CD4-positive, alpha-beta T cell (primary cell): ENCODE measurements at regions not wholly inside any gene's neighbourhood (a gene's known extent, or its start where the extent isn't known, plus 50 kb on each side); places are given as distances from the start of the nearest gene placed in this dataset.

ENCODE experiments used
- ATAC-seq: fragments of 200-7000 bp; cut with Tn5 transposase; one replicate; pipeline ENCODE4 v1.10.0; 2022; ENCODE audit warnings: mild to moderate bottlenecking; ENCODE audit not compliant: poor library complexity
- CTCF ChIA-PET: fragments of 350-600 bp; sonication (Branson Sonifier 250); formaldehyde crosslinking; loops from one replicate; lab custom pipeline; 2021; ENCODE audit warnings: antibody characterized with exemption, inconsistent platforms; lab: Charles Lee
- POLR2A ChIA-PET: fragments of 350-600 bp; sonication (Branson Sonifier 250); formaldehyde crosslinking; loops from one replicate; lab custom pipeline; 2021; ENCODE audit warnings: antibody characterized with exemption, inconsistent platforms; lab: Charles Lee
- DNase-seq, 14 experiments: peaks; one replicate each; pipeline ENCODE4 v3.0.0-alpha.2; 2013 to 2020; ENCODE audit warnings: mixed read lengths in 2 of 14
- H3K27ac ChIP-seq, 2 donors: one replicate each; pipeline versions ENCODE4 v1.5.1 to v1.7.0; 2013; ENCODE audit warnings: low read length in 2 of 2, low read depth in 1 of 2, mild to moderate bottlenecking in 1 of 2
- H3K27me3 ChIP-seq, 2 experiments: 1 replicate in 1 of 2; 2 replicates in 1 of 2; pipeline versions ENCODE4 v1.6.1 to v1.7.0; 2013; ENCODE audit warnings: low read length in 2 of 2, control low read depth in 1 of 2, mild to moderate bottlenecking in 1 of 2, moderate library complexity in 1 of 2; ENCODE audit not compliant: insufficient read depth in 2 of 2, control insufficient read depth in 1 of 2
- H3K36me3 ChIP-seq: one replicate; pipeline ENCODE4 v1.6.1; 2013; ENCODE audit warnings: low read length, control low read depth; ENCODE audit not compliant: insufficient read depth
- H3K4me1 ChIP-seq: one replicate; pipeline ENCODE4 v1.6.1; 2013; ENCODE audit warnings: low read length, control low read depth; ENCODE audit not compliant: insufficient read depth
- H3K4me3 ChIP-seq: one replicate; pipeline ENCODE4 v1.5.1; 2013; ENCODE audit warnings: mild to moderate bottlenecking, low read length, moderate library complexity
- H3K9me3 ChIP-seq, 2 experiments: 1 replicate in 1 of 2; 2 replicates in 1 of 2; pipeline versions ENCODE4 v1.6.1 to v1.7.0; 2013; ENCODE audit warnings: low read length in 2 of 2, mild to moderate bottlenecking in 2 of 2, control low read depth in 1 of 2, moderate library complexity in 1 of 2; ENCODE audit not compliant: control insufficient read depth in 1 of 2, insufficient read depth in 1 of 2
- H3K27ac Mint-ChIP-seq: one replicate; pipeline ENCODE4 v1.8.0; 2020; ENCODE audit warnings: mixed read lengths
- H3K27me3 Mint-ChIP-seq: one replicate; pipeline ENCODE4 v1.8.0; 2021; ENCODE audit warnings: mixed read lengths
- H3K36me3 Mint-ChIP-seq: one replicate; pipeline ENCODE4 v1.8.0; 2021; ENCODE audit warnings: low read depth, mixed read lengths
- H3K4me1 Mint-ChIP-seq: one replicate; pipeline ENCODE4 v1.8.0; 2021; ENCODE audit warnings: low read depth, mixed read lengths
- H3K4me3 Mint-ChIP-seq: one replicate; pipeline ENCODE4 v1.8.0; 2020; ENCODE audit warnings: mild to moderate bottlenecking, mixed read lengths
- H3K9me3 Mint-ChIP-seq: one replicate; pipeline ENCODE4 v1.8.0; 2020; ENCODE audit warnings: mixed read lengths
- intact Hi-C, 2 experiments: fragments of 100-400 bp; cut with DNase I in 1 of 2; cut with micrococcal nuclease in 1 of 2; formaldehyde crosslinking; loops; one replicate each; pipeline versions ENCODE4 v1.15.1 to v1.9.0; 2023 to 2025; cut with DNase I, micrococcal nuclease
- TF ChIP-seq, protein P1 (sequence below): fragments of 200-600 bp; IDR thresholded peaks from one replicate; pipeline ENCODE4 v1.8.0; 2022; ENCODE audit warnings: antibody characterized with exemption, mild to moderate bottlenecking

- Histone ChIP-seq H3K27me3 (peaks cover 0 to 5% of the 10 kb centered on the region in 2 experiments), H3K9me3 (peaks cover 0 to 5% of the 10 kb centered on the region in 2 experiments), H3K27ac (no peak overlapping the region), H3K36me3 (no peaks in the 10 kb centered on the region), H3K4me1 (no peaks in the 10 kb centered on the region), H3K4me3 (no peak overlapping the region)
- ATAC-seq (no peak), DNase-seq (peak in 1 of 14 experiments; percentile 4)
- intact Hi-C loops = no loop called here
- Mint-ChIP-seq H3K9me3 (no peaks in the 10 kb centered on the region), H3K4me3 (no peak overlapping the region), H3K27ac (no peak overlapping the region), H3K36me3 (no peaks in the 10 kb centered on the region), H3K27me3 (peaks cover 13% of the 10 kb centered on the region), H3K4me1 (peaks cover 13% of the 10 kb centered on the region)
- POLR2A ChIA-PET = interaction anchor here (1.5 kb wide), 1 partner anchor 93 kb away, joined by 3 read pairs; the partner anchor contains the start of gene ZNF800
- TF ChIP-seq, protein P1, sequence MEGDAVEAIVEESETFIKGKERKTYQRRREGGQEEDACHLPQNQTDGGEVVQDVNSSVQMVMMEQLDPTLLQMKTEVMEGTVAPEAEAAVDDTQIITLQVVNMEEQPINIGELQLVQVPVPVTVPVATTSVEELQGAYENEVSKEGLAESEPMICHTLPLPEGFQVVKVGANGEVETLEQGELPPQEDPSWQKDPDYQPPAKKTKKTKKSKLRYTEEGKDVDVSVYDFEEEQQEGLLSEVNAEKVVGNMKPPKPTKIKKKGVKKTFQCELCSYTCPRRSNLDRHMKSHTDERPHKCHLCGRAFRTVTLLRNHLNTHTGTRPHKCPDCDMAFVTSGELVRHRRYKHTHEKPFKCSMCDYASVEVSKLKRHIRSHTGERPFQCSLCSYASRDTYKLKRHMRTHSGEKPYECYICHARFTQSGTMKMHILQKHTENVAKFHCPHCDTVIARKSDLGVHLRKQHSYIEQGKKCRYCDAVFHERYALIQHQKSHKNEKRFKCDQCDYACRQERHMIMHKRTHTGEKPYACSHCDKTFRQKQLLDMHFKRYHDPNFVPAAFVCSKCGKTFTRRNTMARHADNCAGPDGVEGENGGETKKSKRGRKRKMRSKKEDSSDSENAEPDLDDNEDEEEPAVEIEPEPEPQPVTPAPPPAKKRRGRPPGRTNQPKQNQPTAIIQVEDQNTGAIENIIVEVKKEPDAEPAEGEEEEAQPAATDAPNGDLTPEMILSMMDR = no peak
- CTCF ChIA-PET = no interaction called here
These were observed 92.4 kb upstream of the ZNF800 start for GRCh38 chr7:127484954-127485353.

DNA sequence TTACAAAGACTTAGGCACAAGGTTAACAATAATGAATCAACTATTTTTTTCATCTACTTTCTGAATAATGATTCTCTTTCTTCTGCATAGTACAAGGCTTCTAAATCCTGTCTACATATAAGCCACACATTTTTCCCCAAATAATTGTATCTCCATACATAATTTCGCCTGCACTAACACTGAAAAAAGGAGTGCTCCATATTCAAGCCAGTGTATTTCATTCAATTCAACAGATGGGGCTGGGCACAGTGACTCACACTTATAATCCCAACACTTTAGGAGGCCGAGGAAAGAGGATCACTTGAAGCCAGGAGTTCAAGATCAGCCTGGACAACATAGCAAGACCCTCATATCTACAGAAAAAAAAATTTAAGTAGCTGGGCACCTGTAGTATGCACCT, 86.0 kb upstream of the ZNF800 start:
- no peaks in the 10 kb centered on the region for H3K4me1 ChIP-seq
- H3K36me3 ChIP-seq = no peaks in the 10 kb centered on the region
- ChIA-PET POLR2A (interaction anchor here (2.3 kb wide), 1 partner anchor 86 kb away, joined by 17 read pairs; the partner anchor contains the start of gene ZNF800), CTCF (interaction anchor here (1.0 kb wide), 1 partner anchor 131 kb away, joined by 3 read pairs; no protein-coding TSS in a partner anchor)
- Mint-ChIP-seq H3K27ac (peak overlapping the region; percentile 61), H3K4me1 (peaks cover 32% of the 10 kb centered on the region), H3K27me3 (peaks cover 5% of the 10 kb centered on the region), H3K4me3 (peak overlapping the region; percentile 3), H3K36me3 (no peaks in the 10 kb centered on the region), H3K9me3 (no peaks in the 10 kb centered on the region)
- no peak overlapping the region for H3K4me3 ChIP-seq
- ATAC-seq (no peak), DNase-seq (no peak)
- no peaks in the 10 kb centered on the region for H3K9me3 ChIP-seq
- TF ChIP-seq, protein P1 = no peak
- intact Hi-C loops = no loop called here
- peaks cover 4 to 5% of the 10 kb centered on the region in 2 experiments for H3K27me3 ChIP-seq
- H3K27ac ChIP-seq = no peak overlapping the region

GRCh38 chr7:127478024-127478355, 85.5 kb upstream of the ZNF800 start:
- DNase-seq (peak in 3 of 14 experiments; percentile 9 to 32 (median 29)), ATAC-seq (peak; percentile 69)
- intact Hi-C loops = no loop called here
- Mint-ChIP-seq H3K36me3 (no peaks in the 10 kb centered on the region), H3K27me3 (peaks cover 5% of the 10 kb centered on the region), H3K4me1 (peaks cover 32% of the 10 kb centered on the region), H3K27ac (peak overlapping the region; percentile 61), H3K9me3 (no peaks in the 10 kb centered on the region), H3K4me3 (peak overlapping the region; percentile 3)
- no peaks in the 10 kb centered on the region for H3K9me3 ChIP-seq
- ChIA-PET POLR2A (interaction anchor here (0.6 to 2.3 kb wide), 3 partner anchors 42 to 86 kb away, joined by 3 to 17 read pairs (median 3); partner anchors contain the start of gene ZNF800), CTCF (interaction anchor here (1.0 kb wide), 1 partner anchor 130 kb away, joined by 3 read pairs; no protein-coding TSS in a partner anchor)
- TF ChIP-seq, protein P1 = peak; percentile 25
- H3K27ac ChIP-seq = no peak overlapping the region
- no peaks in the 10 kb centered on the region for H3K36me3 ChIP-seq
- no peaks in the 10 kb centered on the region for H3K4me1 ChIP-seq
- peaks cover 4 to 5% of the 10 kb centered on the region in 2 experiments for H3K27me3 ChIP-seq
- H3K4me3 ChIP-seq = no peak overlapping the region
